WTC11 (cell line): ENCODE measurements at regions not wholly inside any gene's neighbourhood (a gene's known extent, or its start where the extent isn't known, plus 50 kb on each side); places are given as distances from the start of the nearest gene placed in this dataset.

Experiments
- ATAC-seq: fragments of 200-7000 bp; cut with Tn5 transposase; 2 replicates; pipeline ENCODE4 v1.10.0; 2021; ENCODE audit warnings: mild to moderate bottlenecking, moderate library complexity
- CTCF ChIA-PET: fragments of 300-600 bp; sonication (Branson Sonifier 250); formaldehyde crosslinking; loops from one replicate; lab custom pipeline; 2021; ENCODE audit warnings: antibody characterized with exemption; lab: Charles Lee
- POLR2A ChIA-PET: fragments of 350-600 bp; sonication (Branson Sonifier 250); formaldehyde crosslinking; loops from one replicate; lab custom pipeline; 2021; ENCODE audit warnings: antibody characterized with exemption; lab: Charles Lee
- DNase-seq: peaks from one replicate; pipeline ENCODE4 v3.0.0; 2021; ENCODE audit warnings: low spot score
- H3K27ac Mint-ChIP-seq: 2 replicates; pipeline ENCODE4 v1.8.0; 2021; ENCODE audit warnings: mixed read lengths
- H3K27me3 Mint-ChIP-seq: 2 replicates; pipeline ENCODE4 v1.8.0; 2021; ENCODE audit warnings: low read depth, mild to moderate bottlenecking, moderate library complexity, mixed read lengths
- H3K36me3 Mint-ChIP-seq: 2 replicates; pipeline ENCODE4 v1.8.0; 2021; ENCODE audit warnings: mixed read lengths
- H3K4me1 Mint-ChIP-seq: 2 replicates; pipeline ENCODE4 v1.8.0; 2022; ENCODE audit warnings: mixed read lengths
- H3K4me3 Mint-ChIP-seq: 2 replicates; pipeline ENCODE4 v1.8.0; 2021; ENCODE audit warnings: mild to moderate bottlenecking, moderate library complexity, mixed read lengths
- H3K9me3 Mint-ChIP-seq: 2 replicates; pipeline ENCODE4 v1.8.0; 2021; ENCODE audit warnings: mixed read lengths
- ATF1 ChIP-seq: sonication (generic); formaldehyde crosslinking; IDR thresholded peaks from 2 replicates; pipeline ENCODE4 v1.8.1; 2023; ENCODE audit warnings: mild to moderate bottlenecking, moderate library complexity, missing genetic modification reagents
- CBFB ChIP-seq: sonication (generic); formaldehyde crosslinking; IDR thresholded peaks from 2 replicates; pipeline ENCODE4 v1.8.1; 2022; ENCODE audit warnings: mild to moderate bottlenecking, low read depth, missing genetic modification reagents
- FOXK1 ChIP-seq: sonication (generic); formaldehyde crosslinking; IDR thresholded peaks from 2 replicates; pipeline ENCODE4 v1.8.0; 2022; ENCODE audit warnings: mild to moderate bottlenecking, moderate library complexity, missing genetic modification reagents
- FOXP1 ChIP-seq: sonication (generic); formaldehyde crosslinking; IDR thresholded peaks from 2 replicates; pipeline ENCODE4 v1.8.0; 2022; ENCODE audit warnings: missing genetic modification reagents, mild to moderate bottlenecking, moderate library complexity, borderline replicate concordance
- HMGA2 ChIP-seq: fragments of 250-450 bp; sonication (Bioruptor Pico); IDR thresholded peaks from 2 replicates; pipeline ENCODE4 v1.4.0; 2021; ENCODE audit warnings: mild to moderate bottlenecking, moderate library complexity
- MXD4 ChIP-seq: fragments of 250-450 bp; sonication (Bioruptor Pico); IDR thresholded peaks from 2 replicates; pipeline ENCODE4 v1.8.0; 2021; ENCODE audit warnings: mild to moderate bottlenecking, moderate library complexity, borderline replicate concordance
- NFYB ChIP-seq: sonication (generic); formaldehyde crosslinking; conservative IDR thresholded peaks from 2 replicates; pipeline ENCODE4 v1.8.0; 2022; ENCODE audit warnings: low read depth, missing genetic modification reagents
- NR3C1 ChIP-seq: sonication (generic); formaldehyde crosslinking; conservative IDR thresholded peaks from 2 replicates; pipeline ENCODE4 v1.8.1; 2023; ENCODE audit warnings: low read depth, mild to moderate bottlenecking, missing genetic modification reagents
- RELA ChIP-seq: sonication (generic); formaldehyde crosslinking; IDR thresholded peaks from 2 replicates; pipeline ENCODE4 v1.8.1; 2022; ENCODE audit warnings: missing genetic modification reagents, mild to moderate bottlenecking, borderline replicate concordance
- SMAD4 ChIP-seq: sonication (generic); formaldehyde crosslinking; IDR thresholded peaks from 2 replicates; pipeline ENCODE4 v1.8.0; 2022; ENCODE audit warnings: mild to moderate bottlenecking, missing genetic modification reagents
- ZNF232 ChIP-seq: sonication (generic); formaldehyde crosslinking; IDR thresholded peaks from 2 replicates; pipeline ENCODE4 v1.8.0; 2022; ENCODE audit warnings: mild to moderate bottlenecking, missing genetic modification reagents
- ZNF423 ChIP-seq: fragments of 250-450 bp; sonication (Bioruptor Pico); IDR thresholded peaks from 2 replicates; pipeline ENCODE4 v2.1.2; 2022; ENCODE audit warnings: mild to moderate bottlenecking, moderate library complexity
- ZNF671 ChIP-seq: fragments of 250-450 bp; sonication (Bioruptor Pico); IDR thresholded peaks from 2 replicates; pipeline ENCODE4 v1.8.0; 2021; ENCODE audit warnings: mild to moderate bottlenecking
- TF ChIP-seq, protein P1 (sequence below): sonication (generic); formaldehyde crosslinking; IDR thresholded peaks from 2 replicates; pipeline ENCODE4 v1.8.0; 2023; ENCODE audit warnings: missing genetic modification reagents, mild to moderate bottlenecking, borderline replicate concordance
- TF ChIP-seq, protein P2 (sequence below): sonication (generic); formaldehyde crosslinking; IDR thresholded peaks from 2 replicates; pipeline ENCODE4 v1.8.0; 2023; ENCODE audit warnings: missing genetic modification reagents
- TF ChIP-seq, protein P3 (sequence below): sonication (generic); formaldehyde crosslinking; IDR thresholded peaks from 2 replicates; pipeline ENCODE4 v1.8.1; 2023; ENCODE audit warnings: mild to moderate bottlenecking, missing genetic modification reagents
- TF ChIP-seq, protein P4 (sequence below): sonication (generic); formaldehyde crosslinking; conservative IDR thresholded peaks from 2 replicates; pipeline ENCODE4 v1.8.1; 2023; ENCODE audit warnings: mild to moderate bottlenecking, low read depth, missing genetic modification reagents, moderate library complexity
- TF ChIP-seq, protein P5 (sequence below): fragments of 200-600 bp; IDR thresholded peaks from 2 replicates; pipeline ENCODE4 v1.8.0; 2022; ENCODE audit warnings: antibody characterized with exemption
- TF ChIP-seq, protein P6 (sequence below): fragments of 250-450 bp; sonication (Bioruptor Pico); IDR thresholded peaks from 2 replicates; pipeline ENCODE4 v1.9.0; 2021; ENCODE audit warnings: moderate library complexity, mild to moderate bottlenecking, inconsistent platforms, borderline replicate concordance

DNA sequence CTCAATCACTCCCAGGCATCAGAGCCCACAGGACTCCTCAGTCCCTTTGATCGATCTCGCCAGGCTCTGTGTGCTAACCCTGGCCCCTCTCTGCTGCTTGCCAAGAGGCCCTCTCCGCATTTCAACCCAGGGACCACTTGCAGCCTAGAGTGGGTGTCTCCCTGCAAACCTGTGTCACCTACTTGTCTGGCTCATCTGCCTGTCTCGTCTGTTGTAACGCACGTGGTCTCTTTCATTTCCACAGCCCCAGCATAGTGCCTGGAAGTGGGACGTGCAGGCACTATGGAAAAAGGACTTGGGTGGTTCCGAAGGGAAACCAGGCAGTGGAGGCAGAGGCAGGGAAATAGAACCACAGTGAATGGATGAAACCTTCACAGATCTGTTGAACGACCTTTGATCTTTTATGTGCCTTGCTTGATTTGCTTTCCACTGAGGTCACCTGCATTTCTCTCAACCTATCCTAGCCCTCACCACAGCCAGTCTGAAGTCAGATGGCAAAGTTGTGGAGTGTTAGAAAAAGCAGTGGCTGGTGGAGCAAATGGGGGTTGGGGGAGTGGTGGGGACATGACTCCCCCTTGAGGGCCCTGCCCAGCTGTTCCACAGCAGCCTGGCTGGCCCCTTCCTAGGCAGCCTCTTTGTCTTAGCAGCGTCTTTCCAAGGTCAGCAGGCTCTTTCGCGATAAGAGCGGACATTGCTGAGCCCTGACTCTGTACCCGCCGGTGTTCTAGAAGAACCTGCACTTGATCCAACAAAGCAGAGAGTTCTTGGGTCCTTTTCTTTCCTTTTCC is 55.8 kb upstream of the TAGAP start:
- DNase-seq (no peak), ATAC-seq (no peak)
- CTCF ChIA-PET = interaction anchor here (1.0 to 1.1 kb wide), 2 partner anchors 10 to 396 kb away, joined by 3 read pairs; no protein-coding TSS in a partner anchor
- Mint-ChIP-seq H3K4me3 (no peak overlapping the region), H3K27ac (no peak overlapping the region), H3K9me3 (no peaks in the 10 kb centered on the region), H3K4me1 (peaks cover 13% of the 10 kb centered on the region), H3K36me3 (no peaks in the 10 kb centered on the region), H3K27me3 (no peaks in the 10 kb centered on the region)
- TF ChIP-seq CBFB (CRISPR knock-in tag) (no peak), HMGA2 (no peak), MXD4 (CRISPR knock-in tag) (no peak), ZNF423 (CRISPR knock-in tag) (no peak), SMAD4 (CRISPR knock-in tag) (no peak), RELA (CRISPR knock-in tag) (no peak), ATF1 (CRISPR knock-in tag) (no peak), ZNF671 (CRISPR knock-in tag) (no peak), NFYB (CRISPR knock-in tag) (no peak)
- TF ChIP-seq, protein P1, sequence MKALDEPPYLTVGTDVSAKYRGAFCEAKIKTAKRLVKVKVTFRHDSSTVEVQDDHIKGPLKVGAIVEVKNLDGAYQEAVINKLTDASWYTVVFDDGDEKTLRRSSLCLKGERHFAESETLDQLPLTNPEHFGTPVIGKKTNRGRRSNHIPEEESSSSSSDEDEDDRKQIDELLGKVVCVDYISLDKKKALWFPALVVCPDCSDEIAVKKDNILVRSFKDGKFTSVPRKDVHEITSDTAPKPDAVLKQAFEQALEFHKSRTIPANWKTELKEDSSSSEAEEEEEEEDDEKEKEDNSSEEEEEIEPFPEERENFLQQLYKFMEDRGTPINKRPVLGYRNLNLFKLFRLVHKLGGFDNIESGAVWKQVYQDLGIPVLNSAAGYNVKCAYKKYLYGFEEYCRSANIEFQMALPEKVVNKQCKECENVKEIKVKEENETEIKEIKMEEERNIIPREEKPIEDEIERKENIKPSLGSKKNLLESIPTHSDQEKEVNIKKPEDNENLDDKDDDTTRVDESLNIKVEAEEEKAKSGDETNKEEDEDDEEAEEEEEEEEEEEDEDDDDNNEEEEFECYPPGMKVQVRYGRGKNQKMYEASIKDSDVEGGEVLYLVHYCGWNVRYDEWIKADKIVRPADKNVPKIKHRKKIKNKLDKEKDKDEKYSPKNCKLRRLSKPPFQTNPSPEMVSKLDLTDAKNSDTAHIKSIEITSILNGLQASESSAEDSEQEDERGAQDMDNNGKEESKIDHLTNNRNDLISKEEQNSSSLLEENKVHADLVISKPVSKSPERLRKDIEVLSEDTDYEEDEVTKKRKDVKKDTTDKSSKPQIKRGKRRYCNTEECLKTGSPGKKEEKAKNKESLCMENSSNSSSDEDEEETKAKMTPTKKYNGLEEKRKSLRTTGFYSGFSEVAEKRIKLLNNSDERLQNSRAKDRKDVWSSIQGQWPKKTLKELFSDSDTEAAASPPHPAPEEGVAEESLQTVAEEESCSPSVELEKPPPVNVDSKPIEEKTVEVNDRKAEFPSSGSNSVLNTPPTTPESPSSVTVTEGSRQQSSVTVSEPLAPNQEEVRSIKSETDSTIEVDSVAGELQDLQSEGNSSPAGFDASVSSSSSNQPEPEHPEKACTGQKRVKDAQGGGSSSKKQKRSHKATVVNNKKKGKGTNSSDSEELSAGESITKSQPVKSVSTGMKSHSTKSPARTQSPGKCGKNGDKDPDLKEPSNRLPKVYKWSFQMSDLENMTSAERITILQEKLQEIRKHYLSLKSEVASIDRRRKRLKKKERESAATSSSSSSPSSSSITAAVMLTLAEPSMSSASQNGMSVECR (CRISPR knock-in tag) = no peak
- TF ChIP-seq, protein P2, sequence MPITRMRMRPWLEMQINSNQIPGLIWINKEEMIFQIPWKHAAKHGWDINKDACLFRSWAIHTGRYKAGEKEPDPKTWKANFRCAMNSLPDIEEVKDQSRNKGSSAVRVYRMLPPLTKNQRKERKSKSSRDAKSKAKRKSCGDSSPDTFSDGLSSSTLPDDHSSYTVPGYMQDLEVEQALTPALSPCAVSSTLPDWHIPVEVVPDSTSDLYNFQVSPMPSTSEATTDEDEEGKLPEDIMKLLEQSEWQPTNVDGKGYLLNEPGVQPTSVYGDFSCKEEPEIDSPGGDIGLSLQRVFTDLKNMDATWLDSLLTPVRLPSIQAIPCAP (CRISPR knock-in tag) = no peak
- TF ChIP-seq, protein P3, sequence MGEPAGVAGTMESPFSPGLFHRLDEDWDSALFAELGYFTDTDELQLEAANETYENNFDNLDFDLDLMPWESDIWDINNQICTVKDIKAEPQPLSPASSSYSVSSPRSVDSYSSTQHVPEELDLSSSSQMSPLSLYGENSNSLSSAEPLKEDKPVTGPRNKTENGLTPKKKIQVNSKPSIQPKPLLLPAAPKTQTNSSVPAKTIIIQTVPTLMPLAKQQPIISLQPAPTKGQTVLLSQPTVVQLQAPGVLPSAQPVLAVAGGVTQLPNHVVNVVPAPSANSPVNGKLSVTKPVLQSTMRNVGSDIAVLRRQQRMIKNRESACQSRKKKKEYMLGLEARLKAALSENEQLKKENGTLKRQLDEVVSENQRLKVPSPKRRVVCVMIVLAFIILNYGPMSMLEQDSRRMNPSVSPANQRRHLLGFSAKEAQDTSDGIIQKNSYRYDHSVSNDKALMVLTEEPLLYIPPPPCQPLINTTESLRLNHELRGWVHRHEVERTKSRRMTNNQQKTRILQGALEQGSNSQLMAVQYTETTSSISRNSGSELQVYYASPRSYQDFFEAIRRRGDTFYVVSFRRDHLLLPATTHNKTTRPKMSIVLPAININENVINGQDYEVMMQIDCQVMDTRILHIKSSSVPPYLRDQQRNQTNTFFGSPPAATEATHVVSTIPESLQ (CRISPR knock-in tag) = no peak
- POLR2A ChIA-PET = no interaction called here

DNA sequence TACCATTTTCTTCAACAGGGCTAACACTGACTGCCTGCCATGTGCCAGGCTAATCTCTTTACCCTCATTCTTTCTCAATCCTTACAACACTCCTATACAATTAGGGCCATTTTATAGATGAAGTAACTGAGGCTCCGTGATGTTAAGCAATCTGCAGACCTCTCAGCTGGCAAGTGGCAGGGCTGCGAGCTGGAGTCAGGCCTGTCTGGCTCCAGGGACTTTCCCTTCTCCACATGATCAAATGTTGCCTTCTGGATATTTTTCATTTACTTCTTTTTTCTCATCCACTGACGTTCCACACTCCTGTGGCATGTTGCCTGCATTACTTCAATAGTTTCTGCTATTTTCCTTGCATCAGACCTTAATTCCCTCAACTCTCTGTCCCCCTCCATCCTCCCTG is 55.2 kb upstream of the TAGAP start:
- CTCF ChIA-PET = no interaction called here
- DNase-seq (no peak), ATAC-seq (no peak)
- H3K4me1 Mint-ChIP-seq = peaks cover 13% of the 10 kb centered on the region
- POLR2A ChIA-PET = no interaction called here
- no peak overlapping the region for H3K27ac Mint-ChIP-seq
- H3K9me3 Mint-ChIP-seq = no peaks in the 10 kb centered on the region
- no peaks in the 10 kb centered on the region for H3K27me3 Mint-ChIP-seq
- H3K36me3 Mint-ChIP-seq = no peaks in the 10 kb centered on the region
- no peak overlapping the region for H3K4me3 Mint-ChIP-seq
- TF ChIP-seq, protein P4, sequence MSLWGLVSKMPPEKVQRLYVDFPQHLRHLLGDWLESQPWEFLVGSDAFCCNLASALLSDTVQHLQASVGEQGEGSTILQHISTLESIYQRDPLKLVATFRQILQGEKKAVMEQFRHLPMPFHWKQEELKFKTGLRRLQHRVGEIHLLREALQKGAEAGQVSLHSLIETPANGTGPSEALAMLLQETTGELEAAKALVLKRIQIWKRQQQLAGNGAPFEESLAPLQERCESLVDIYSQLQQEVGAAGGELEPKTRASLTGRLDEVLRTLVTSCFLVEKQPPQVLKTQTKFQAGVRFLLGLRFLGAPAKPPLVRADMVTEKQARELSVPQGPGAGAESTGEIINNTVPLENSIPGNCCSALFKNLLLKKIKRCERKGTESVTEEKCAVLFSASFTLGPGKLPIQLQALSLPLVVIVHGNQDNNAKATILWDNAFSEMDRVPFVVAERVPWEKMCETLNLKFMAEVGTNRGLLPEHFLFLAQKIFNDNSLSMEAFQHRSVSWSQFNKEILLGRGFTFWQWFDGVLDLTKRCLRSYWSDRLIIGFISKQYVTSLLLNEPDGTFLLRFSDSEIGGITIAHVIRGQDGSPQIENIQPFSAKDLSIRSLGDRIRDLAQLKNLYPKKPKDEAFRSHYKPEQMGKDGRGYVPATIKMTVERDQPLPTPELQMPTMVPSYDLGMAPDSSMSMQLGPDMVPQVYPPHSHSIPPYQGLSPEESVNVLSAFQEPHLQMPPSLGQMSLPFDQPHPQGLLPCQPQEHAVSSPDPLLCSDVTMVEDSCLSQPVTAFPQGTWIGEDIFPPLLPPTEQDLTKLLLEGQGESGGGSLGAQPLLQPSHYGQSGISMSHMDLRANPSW (CRISPR knock-in tag) = no peak
- TF ChIP-seq, protein P5, sequence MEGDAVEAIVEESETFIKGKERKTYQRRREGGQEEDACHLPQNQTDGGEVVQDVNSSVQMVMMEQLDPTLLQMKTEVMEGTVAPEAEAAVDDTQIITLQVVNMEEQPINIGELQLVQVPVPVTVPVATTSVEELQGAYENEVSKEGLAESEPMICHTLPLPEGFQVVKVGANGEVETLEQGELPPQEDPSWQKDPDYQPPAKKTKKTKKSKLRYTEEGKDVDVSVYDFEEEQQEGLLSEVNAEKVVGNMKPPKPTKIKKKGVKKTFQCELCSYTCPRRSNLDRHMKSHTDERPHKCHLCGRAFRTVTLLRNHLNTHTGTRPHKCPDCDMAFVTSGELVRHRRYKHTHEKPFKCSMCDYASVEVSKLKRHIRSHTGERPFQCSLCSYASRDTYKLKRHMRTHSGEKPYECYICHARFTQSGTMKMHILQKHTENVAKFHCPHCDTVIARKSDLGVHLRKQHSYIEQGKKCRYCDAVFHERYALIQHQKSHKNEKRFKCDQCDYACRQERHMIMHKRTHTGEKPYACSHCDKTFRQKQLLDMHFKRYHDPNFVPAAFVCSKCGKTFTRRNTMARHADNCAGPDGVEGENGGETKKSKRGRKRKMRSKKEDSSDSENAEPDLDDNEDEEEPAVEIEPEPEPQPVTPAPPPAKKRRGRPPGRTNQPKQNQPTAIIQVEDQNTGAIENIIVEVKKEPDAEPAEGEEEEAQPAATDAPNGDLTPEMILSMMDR = no peak
- TF ChIP-seq ZNF232 (no peak), FOXP1 (CRISPR knock-in tag) (no peak), FOXK1 (CRISPR knock-in tag) (no peak), NR3C1 (CRISPR knock-in tag) (no peak)
- TF ChIP-seq, protein P6, sequence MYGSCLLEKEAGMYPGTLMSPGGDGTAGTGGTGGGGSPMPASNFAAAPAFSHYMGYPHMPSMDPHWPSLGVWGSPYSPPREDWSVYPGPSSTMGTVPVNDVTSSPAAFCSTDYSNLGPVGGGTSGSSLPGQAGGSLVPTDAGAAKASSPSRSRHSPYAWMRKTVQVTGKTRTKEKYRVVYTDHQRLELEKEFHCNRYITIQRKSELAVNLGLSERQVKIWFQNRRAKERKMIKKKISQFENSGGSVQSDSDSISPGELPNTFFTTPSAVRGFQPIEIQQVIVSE = no peak
- TF ChIP-seq, protein P3 (CRISPR knock-in tag) = no peak
